NCI-H526 treated with DMSO at 0.1 percent for 48 hours (cell line): ENCODE measurements at regions not wholly inside any gene's neighbourhood (a gene's known extent, or its start where the extent isn't known, plus 50 kb on each side); places are given as distances from the start of the nearest gene placed in this dataset.
"Not testable (repeated sequence)": the region's sequence is repeated elsewhere in the genome, so short reads cannot be mapped to it uniquely, and the experiment has no call there.

Experiments used
- DNase-seq: peaks from one replicate; lab custom pipeline; 2025; lab: John Stamatoyannopoulos, UW

GRCh38 chr14:90458536-90458935 lies 61.7 kb downstream of the CALM1 start:
- DNase-seq = no peak

DNA sequence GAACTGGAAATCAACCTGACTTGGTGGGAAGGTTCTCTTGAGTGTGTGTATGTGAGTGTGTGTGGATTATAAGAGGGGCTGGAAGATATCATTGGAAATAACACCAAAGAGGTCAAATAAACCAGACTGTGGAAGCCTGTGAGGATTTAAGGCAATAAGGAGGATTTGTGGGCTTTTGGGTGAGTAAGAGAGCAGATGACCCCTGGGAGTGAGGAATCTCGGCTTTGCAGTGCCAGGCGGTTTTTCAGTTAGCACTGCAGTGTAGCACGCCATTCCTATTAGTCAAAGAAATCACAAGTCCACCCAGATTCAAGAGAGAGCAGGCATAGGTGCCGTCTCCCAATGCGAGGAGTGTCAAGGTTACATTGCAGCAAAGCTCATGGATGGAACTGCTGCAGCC lies 63.3 kb downstream of the CALM1 start:
- no peak for DNase-seq

- no peak for DNase-seq
Measured at GRCh38 chr14:90461425-90461824, 64.6 kb downstream of the CALM1 start.

DNA sequence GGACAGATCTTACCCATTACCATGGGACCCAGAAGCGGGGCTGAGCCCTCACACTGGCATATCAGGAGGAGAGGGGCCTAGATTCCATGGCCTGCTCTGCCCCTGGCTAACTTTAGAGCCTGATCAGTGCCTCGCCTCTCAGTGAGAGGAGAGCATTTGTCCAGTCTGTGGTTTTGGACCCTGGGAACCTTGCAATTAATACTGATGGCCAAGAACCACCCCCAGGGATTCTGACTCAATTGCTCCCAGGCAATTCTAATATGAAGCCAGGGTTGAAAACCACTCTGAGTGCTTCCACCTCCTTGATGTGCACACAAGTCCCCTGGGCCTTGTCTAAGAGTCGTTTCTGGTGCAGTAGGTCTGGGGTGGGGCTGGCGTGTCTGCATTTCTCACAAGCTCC lies 67.7 kb downstream of the CALM1 start:
- DNase-seq = no peak

- peak; percentile 6 for DNase-seq
Measured at GRCh38 chr14:90467501-90467900, 70.7 kb downstream of the CALM1 start.

DNA sequence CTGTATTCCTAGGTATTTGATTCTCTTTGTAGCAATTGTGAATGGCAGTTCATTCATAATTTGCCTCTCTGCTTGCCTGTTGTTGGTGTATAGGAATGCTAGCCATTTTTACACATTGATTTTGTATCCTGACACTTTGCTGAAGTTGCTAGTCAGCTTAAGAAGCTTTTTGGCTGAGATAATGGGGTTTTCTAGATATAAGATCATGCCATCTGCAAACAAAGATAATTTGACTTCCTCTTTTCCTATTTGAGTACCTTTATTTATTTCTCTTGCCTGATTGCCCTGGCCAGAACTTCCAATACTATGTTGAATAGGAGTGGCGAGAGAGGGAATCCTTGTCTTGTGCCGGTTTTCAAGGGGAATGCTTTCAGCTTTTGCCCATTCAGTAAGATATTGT lies 72.6 kb downstream of the CALM1 start:
- not testable (repeated sequence) for DNase-seq

DNA sequence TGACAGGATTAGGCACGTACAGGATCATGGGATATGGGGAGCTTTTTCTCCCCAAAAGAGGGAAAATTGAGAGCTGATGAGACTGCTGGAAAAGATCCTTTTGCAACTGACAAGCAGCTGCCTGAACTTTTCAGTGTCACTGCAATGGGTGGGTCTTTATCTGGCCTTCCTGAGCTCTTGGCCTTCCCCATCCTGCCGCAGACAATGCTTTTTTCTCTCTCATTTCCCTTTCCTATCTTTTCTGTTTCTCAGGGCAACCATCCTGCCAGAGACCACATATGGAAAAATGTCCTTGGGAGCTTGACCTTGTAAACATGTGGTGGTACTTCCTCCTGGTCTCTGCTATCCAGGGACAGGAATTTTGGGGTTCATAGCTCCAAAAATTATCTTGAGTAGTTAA lies 75.8 kb downstream of the CALM1 start:
- no peak for DNase-seq
